ENCODE measurements at regions not wholly inside any gene's neighbourhood (a gene's known extent, or its start where the extent isn't known, plus 50 kb on each side); places are given as distances from the start of the nearest gene placed in this dataset.

GRCh38 chr9:86732514-86733171, 214.7 kb downstream of the GAS1 start:
- ATAC-seq (no peak), DNase-seq (peak; percentile 83)
- no peaks in the 10 kb centered on the region for H3K9me2 ChIP-seq (replicated peaks; ENCODE audit: low read length)
- H3K4me2 ChIP-seq (ENCODE audit: low read length), result peak overlapping the region; percentile 64
- peaks cover 27% of the 10 kb centered on the region for H3K4me1 ChIP-seq (ENCODE audit: insufficient read depth, low read length)
- H3F3A ChIP-seq (ENCODE audit: low read length, unreplicated experiment), result no peaks in the 10 kb centered on the region
- CTCF ChIA-PET, result no interaction called here
- H3K27me3 ChIP-seq (ENCODE audit: low read length), result no peaks in the 10 kb centered on the region
- H3K79me2 ChIP-seq (ENCODE audit: low read length), result no peaks in the 10 kb centered on the region
- POLR2A ChIA-PET (ENCODE audit: unreplicated experiment), result no interaction called here
- no peak overlapping the region for H2AFZ ChIP-seq (ENCODE audit: low read length)
- H4K20me1 ChIP-seq (ENCODE audit: low read length), result no peaks in the 10 kb centered on the region
- intact Hi-C loops (cut with micrococcal nuclease), result no loop called here
- no peak overlapping the region for H3K4me3 ChIP-seq (ENCODE audit: low read length)
- H3K9ac ChIP-seq (ENCODE audit: low read length), result no peak overlapping the region; the same call in 1 of the 2 replicates
- peak overlapping the region; percentile 66 for H3K27ac ChIP-seq (ENCODE audit: low read length)
- no peak for TF ChIP-seq EZH2phosphoT487 (IDR thresholded peaks at IDR 0.05; ENCODE audit: borderline replicate concordance, low read length)
- no peak for TF ChIP-seq EZH2 (IDR thresholded peaks at IDR 0.05; ENCODE audit: low read length, unreplicated experiment)
- TF ChIP-seq, protein P1, sequence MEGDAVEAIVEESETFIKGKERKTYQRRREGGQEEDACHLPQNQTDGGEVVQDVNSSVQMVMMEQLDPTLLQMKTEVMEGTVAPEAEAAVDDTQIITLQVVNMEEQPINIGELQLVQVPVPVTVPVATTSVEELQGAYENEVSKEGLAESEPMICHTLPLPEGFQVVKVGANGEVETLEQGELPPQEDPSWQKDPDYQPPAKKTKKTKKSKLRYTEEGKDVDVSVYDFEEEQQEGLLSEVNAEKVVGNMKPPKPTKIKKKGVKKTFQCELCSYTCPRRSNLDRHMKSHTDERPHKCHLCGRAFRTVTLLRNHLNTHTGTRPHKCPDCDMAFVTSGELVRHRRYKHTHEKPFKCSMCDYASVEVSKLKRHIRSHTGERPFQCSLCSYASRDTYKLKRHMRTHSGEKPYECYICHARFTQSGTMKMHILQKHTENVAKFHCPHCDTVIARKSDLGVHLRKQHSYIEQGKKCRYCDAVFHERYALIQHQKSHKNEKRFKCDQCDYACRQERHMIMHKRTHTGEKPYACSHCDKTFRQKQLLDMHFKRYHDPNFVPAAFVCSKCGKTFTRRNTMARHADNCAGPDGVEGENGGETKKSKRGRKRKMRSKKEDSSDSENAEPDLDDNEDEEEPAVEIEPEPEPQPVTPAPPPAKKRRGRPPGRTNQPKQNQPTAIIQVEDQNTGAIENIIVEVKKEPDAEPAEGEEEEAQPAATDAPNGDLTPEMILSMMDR (conservative IDR thresholded peaks at IDR 0.05; ENCODE audit: low read depth, low read length), result no peak
- no TSS peak for BruUV-seq (replicated peaks)
- H3K9me3 ChIP-seq (ENCODE audit: low read length), result no peaks in the 10 kb centered on the region
- H3K36me3 ChIP-seq (ENCODE audit: low read depth, low read length), result no peaks in the 10 kb centered on the region

DNA sequence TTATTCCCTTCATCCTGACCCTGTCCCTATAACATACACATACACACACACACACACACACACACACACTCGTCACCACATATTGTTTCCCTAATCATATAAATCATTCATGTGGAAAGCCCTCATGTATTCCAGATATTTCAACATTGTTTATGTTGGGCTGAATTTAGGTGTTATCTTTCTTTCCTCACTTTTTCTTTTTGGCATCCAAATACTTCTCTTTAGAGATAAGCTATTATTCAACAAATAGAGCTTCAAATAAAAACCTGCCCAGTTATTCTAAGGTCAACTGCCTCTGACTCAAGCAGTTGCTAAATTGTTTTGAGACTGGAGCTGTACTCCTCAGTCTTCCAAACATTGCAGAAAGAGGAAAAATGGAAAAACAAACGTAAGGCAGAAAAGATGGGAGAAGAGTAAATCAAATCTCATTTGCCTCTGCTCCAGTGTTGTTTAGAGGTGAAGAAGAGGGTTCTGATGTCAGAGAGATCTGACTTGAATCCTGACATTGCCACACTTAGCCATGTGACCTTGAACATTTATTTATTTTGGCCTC, 215.7 kb downstream of the GAS1 start:
- Histone ChIP-seq H3K4me3 (ENCODE audit: low read length) (no peak overlapping the region), H3K4me1 (ENCODE audit: insufficient read depth, low read length) (peaks cover 27% of the 10 kb centered on the region), H3K9ac (ENCODE audit: low read length) (no peak overlapping the region), H3K9me2 (replicated peaks; ENCODE audit: low read length) (no peaks in the 10 kb centered on the region), H3F3A (ENCODE audit: low read length, unreplicated experiment) (no peaks in the 10 kb centered on the region), H3K36me3 (ENCODE audit: low read depth, low read length) (no peaks in the 10 kb centered on the region), H3K27ac (ENCODE audit: low read length) (peak overlapping the region; percentile 66), H3K27me3 (ENCODE audit: low read length) (no peaks in the 10 kb centered on the region), H4K20me1 (ENCODE audit: low read length) (no peaks in the 10 kb centered on the region), H2AFZ (ENCODE audit: low read length) (no peak overlapping the region), H3K4me2 (ENCODE audit: low read length) (peak overlapping the region; percentile 44), H3K9me3 (ENCODE audit: low read length) (no peaks in the 10 kb centered on the region), H3K79me2 (ENCODE audit: low read length) (no peaks in the 10 kb centered on the region)
- BruUV-seq (replicated peaks), result no TSS peak
- POLR2A ChIA-PET (ENCODE audit: unreplicated experiment), result no interaction called here
- CTCF ChIA-PET, result no interaction called here
- ATAC-seq, result no peak
- TF ChIP-seq, protein P1 (conservative IDR thresholded peaks at IDR 0.05; ENCODE audit: low read depth, low read length), result no peak
- TF ChIP-seq EZH2 (IDR thresholded peaks at IDR 0.05; ENCODE audit: low read length, unreplicated experiment) (no peak), EZH2phosphoT487 (IDR thresholded peaks at IDR 0.05; ENCODE audit: borderline replicate concordance, low read length) (no peak)
- intact Hi-C loops (cut with micrococcal nuclease), result no loop called here
- DNase-seq, result peak; percentile 55

GRCh38 chr9:86730163-86730928, 217.0 kb downstream of the GAS1 start:
- BruUV-seq (replicated peaks), result no TSS peak
- CTCF ChIA-PET, result no interaction called here
- no peak for ATAC-seq

More at GRCh38 chr9:86730163-86730928, 217.0 kb downstream of the GAS1 start:
- no peak overlapping the region for H2AFZ ChIP-seq (ENCODE audit: low read length)
- H3K27me3 ChIP-seq (ENCODE audit: low read length), result no peaks in the 10 kb centered on the region
- POLR2A ChIA-PET (ENCODE audit: unreplicated experiment), result no interaction called here
- intact Hi-C loops (cut with micrococcal nuclease), result no loop called here
- H4K20me1 ChIP-seq (ENCODE audit: low read length), result no peaks in the 10 kb centered on the region
- H3K4me1 ChIP-seq (ENCODE audit: insufficient read depth, low read length), result peaks cover 26% of the 10 kb centered on the region
- no peak overlapping the region for H3K9ac ChIP-seq (ENCODE audit: low read length)
- H3K4me3 ChIP-seq (ENCODE audit: low read length), result no peak overlapping the region
- H3K79me2 ChIP-seq (ENCODE audit: low read length), result no peaks in the 10 kb centered on the region
- no peak overlapping the region for H3K27ac ChIP-seq (ENCODE audit: low read length)
- H3K4me2 ChIP-seq (ENCODE audit: low read length), result no peak overlapping the region
- TF ChIP-seq EZH2phosphoT487 (IDR thresholded peaks at IDR 0.05; ENCODE audit: borderline replicate concordance, low read length) (no peak), EZH2 (IDR thresholded peaks at IDR 0.05; ENCODE audit: low read length, unreplicated experiment) (no peak)
- TF ChIP-seq, protein P1 (conservative IDR thresholded peaks at IDR 0.05; ENCODE audit: low read depth, low read length), result no peak
- no peaks in the 10 kb centered on the region for H3F3A ChIP-seq (ENCODE audit: low read length, unreplicated experiment)
- no peaks in the 10 kb centered on the region for H3K9me2 ChIP-seq (replicated peaks; ENCODE audit: low read length)
- DNase-seq, result no peak
- H3K9me3 ChIP-seq (ENCODE audit: low read length), result no peaks in the 10 kb centered on the region
- H3K36me3 ChIP-seq (ENCODE audit: low read depth, low read length), result no peaks in the 10 kb centered on the region

Data from PC-3 (cell line).